Progenitor cell of endocrine pancreas (in vitro differentiated cells): ENCODE measurements at regions not wholly inside any gene's neighbourhood (a gene's known extent, or its start where the extent isn't known, plus 50 kb on each side); places are given as distances from the start of the nearest gene placed in this dataset.

ENCODE experiments used
- DNase-seq: peaks from one replicate; pipeline ENCODE4 v3.0.0; 2021; ENCODE audit warnings: low spot score; ENCODE audit not compliant: unreplicated experiment
- H3K27ac Mint-ChIP-seq: 2 replicates; pipeline ENCODE4 v1.8.0; 2021; ENCODE audit warnings: mild to moderate bottlenecking, moderate library complexity, mixed read lengths
- H3K27me3 Mint-ChIP-seq: 2 replicates; pipeline ENCODE4 v1.8.0; 2021; ENCODE audit warnings: mixed read lengths
- H3K36me3 Mint-ChIP-seq: 2 replicates; pipeline ENCODE4 v1.8.0; 2022; ENCODE audit warnings: mixed read lengths; ENCODE audit not compliant: insufficient read depth
- H3K4me1 Mint-ChIP-seq: 2 replicates; pipeline ENCODE4 v1.8.0; 2021; ENCODE audit warnings: low read depth, mixed read lengths
- H3K4me3 Mint-ChIP-seq: 2 replicates; pipeline ENCODE4 v1.8.0; 2021; ENCODE audit warnings: low read depth, mild to moderate bottlenecking, moderate library complexity, mixed read lengths
- H3K9me3 Mint-ChIP-seq: 2 replicates; pipeline ENCODE4 v1.8.0; 2021; ENCODE audit warnings: low read depth, mixed read lengths
- CTCF ChIP-seq: fragments of 200-600 bp; sonication (generic); IDR thresholded peaks from one replicate; pipeline ENCODE4 v1.5.0; 2021; ENCODE audit warnings: antibody characterized with exemption, mild to moderate bottlenecking; ENCODE audit not compliant: unreplicated experiment

GRCh38 chr10:29757551-29758297, 123.0 kb upstream of the SVIL start:
- Mint-ChIP-seq H3K36me3 (no peaks in the 10 kb centered on the region), H3K27me3 (peaks cover 12% of the 10 kb centered on the region), H3K9me3 (no peaks in the 10 kb centered on the region), H3K4me3 (no peak overlapping the region), H3K4me1 (peaks cover 9% of the 10 kb centered on the region), H3K27ac (no peak overlapping the region)
- TF ChIP-seq CTCF = no peak
- DNase-seq = no peak

- no peak for DNase-seq
- no peaks in the 10 kb centered on the region for H3K36me3 Mint-ChIP-seq
- no peak for TF ChIP-seq CTCF
- no peak overlapping the region for H3K4me3 Mint-ChIP-seq
- no peaks in the 10 kb centered on the region for H3K9me3 Mint-ChIP-seq
- H3K4me1 Mint-ChIP-seq = peaks cover 9% of the 10 kb centered on the region
- H3K27ac Mint-ChIP-seq = no peak overlapping the region
- H3K27me3 Mint-ChIP-seq = peaks cover 12% of the 10 kb centered on the region
Observed at GRCh38 chr10:29756451-29756850, 121.7 kb upstream of the SVIL start.

- H3K27me3 Mint-ChIP-seq = peaks cover 17% of the 10 kb centered on the region
- H3K4me1 Mint-ChIP-seq = peaks cover 6% of the 10 kb centered on the region
- H3K36me3 Mint-ChIP-seq = no peaks in the 10 kb centered on the region
- H3K27ac Mint-ChIP-seq = no peak overlapping the region
- H3K9me3 Mint-ChIP-seq = no peaks in the 10 kb centered on the region
- no peak for TF ChIP-seq CTCF
- DNase-seq = no peak
- no peak overlapping the region for H3K4me3 Mint-ChIP-seq
Observed at GRCh38 chr10:29753283-29753682, 118.5 kb upstream of the SVIL start.

- Mint-ChIP-seq H3K9me3 (no peaks in the 10 kb centered on the region), H3K4me1 (peaks cover 3% of the 10 kb centered on the region), H3K27ac (no peak overlapping the region), H3K27me3 (peaks cover 8% of the 10 kb centered on the region), H3K36me3 (no peaks in the 10 kb centered on the region), H3K4me3 (no peak overlapping the region)
- DNase-seq = no peak
- no peak for TF ChIP-seq CTCF
Observed at GRCh38 chr10:29751684-29752083, 116.9 kb upstream of the SVIL start.

- H3K36me3 Mint-ChIP-seq = no peaks in the 10 kb centered on the region
- TF ChIP-seq CTCF = no peak
- H3K27me3 Mint-ChIP-seq = peaks cover 8% of the 10 kb centered on the region
- H3K27ac Mint-ChIP-seq = no peak overlapping the region
- H3K4me3 Mint-ChIP-seq = no peak overlapping the region
- H3K4me1 Mint-ChIP-seq = peaks cover 3% of the 10 kb centered on the region
- no peaks in the 10 kb centered on the region for H3K9me3 Mint-ChIP-seq
- no peak for DNase-seq
Observed at GRCh38 chr10:29751240-29751639, 116.5 kb upstream of the SVIL start.
